GM23338 (cell line): ENCODE measurements at regions not wholly inside any gene's neighbourhood (a gene's known extent, or its start where the extent isn't known, plus 50 kb on each side); places are given as distances from the start of the nearest gene placed in this dataset.

Experiments
- ATAC-seq: fragments of 200-7000 bp; cut with Tn5 transposase; 3 replicates; pipeline ENCODE4 v1.9.1; 2020
- DNase-seq: peaks from one replicate; pipeline ENCODE4 v3.0.0-alpha.2; 2015; ENCODE audit warnings: low spot score
- H2AFZ ChIP-seq: fragments of 200-600 bp; sonication (generic); 2 replicates; pipeline ENCODE4 v1.8.0; 2016; ENCODE audit warnings: antibody characterized with exemption, mild to moderate bottlenecking, moderate library complexity
- H3F3A ChIP-seq: fragments of 200-600 bp; sonication (generic); replicated peaks from 2 replicates; pipeline ENCODE4 v1.8.0; 2017; ENCODE audit warnings: antibody characterized with exemption, mixed run types, low read depth
- H3K27ac ChIP-seq: fragments of 200-600 bp; sonication (generic); 2 replicates; pipeline ENCODE4 v1.6.1; 2016; ENCODE audit warnings: low read depth
- H3K27me3 ChIP-seq: fragments of 200-600 bp; sonication (generic); 2 replicates; pipeline ENCODE4 v1.8.0; 2016; ENCODE audit warnings: mild to moderate bottlenecking, mixed run types, moderate library complexity; ENCODE audit not compliant: insufficient read depth
- H3K36me3 ChIP-seq: fragments of 200-600 bp; sonication (generic); 2 replicates; pipeline ENCODE4 v1.8.0; 2016; ENCODE audit warnings: mild to moderate bottlenecking; ENCODE audit not compliant: insufficient read depth
- H3K4me1 ChIP-seq: fragments of 200-600 bp; sonication (generic); 2 replicates; pipeline ENCODE4 v1.8.0; 2016; ENCODE audit warnings: mild to moderate bottlenecking, moderate library complexity; ENCODE audit not compliant: insufficient read depth
- H3K4me2 ChIP-seq: fragments of 200-600 bp; sonication (generic); 2 replicates; pipeline ENCODE4 v1.7.1; 2017; ENCODE audit warnings: mixed run types
- H3K4me3 ChIP-seq: fragments of 200-600 bp; sonication (generic); 2 replicates; pipeline ENCODE4 v1.6.1; 2016; ENCODE audit warnings: mixed run types
- H3K79me2 ChIP-seq: fragments of 200-600 bp; sonication (generic); replicated peaks from 2 replicates; pipeline ENCODE4 v1.8.0; 2017; ENCODE audit warnings: mild to moderate bottlenecking; ENCODE audit not compliant: insufficient read depth
- H3K9me2 ChIP-seq: fragments of 200-600 bp; sonication (generic); 2 replicates; pipeline ENCODE4 v1.8.0; 2017; ENCODE audit not compliant: insufficient read depth
- H4K20me1 ChIP-seq: fragments of 200-600 bp; sonication (generic); replicated peaks from 2 replicates; pipeline ENCODE4 v1.8.0; 2017; ENCODE audit warnings: mild to moderate bottlenecking; ENCODE audit not compliant: insufficient read depth
- H3K27ac Mint-ChIP-seq: 2 replicates; pipeline ENCODE4 v1.8.0; 2020; ENCODE audit warnings: inconsistent platforms, mild to moderate bottlenecking, moderate library complexity, mixed read lengths
- H3K27me3 Mint-ChIP-seq: 3 replicates; pipeline ENCODE4 v1.8.0; 2022; ENCODE audit warnings: low read depth, mild to moderate bottlenecking, moderate library complexity, mixed read lengths, inconsistent platforms; ENCODE audit not compliant: insufficient read depth, poor library complexity
- H3K36me3 Mint-ChIP-seq: 3 replicates; pipeline ENCODE4 v1.8.0; 2021; ENCODE audit warnings: low read depth, mild to moderate bottlenecking, inconsistent platforms, moderate library complexity, mixed read lengths
- H3K4me1 Mint-ChIP-seq: 3 replicates; pipeline ENCODE4 v1.8.0; 2020; ENCODE audit warnings: mild to moderate bottlenecking, inconsistent platforms, mixed read lengths
- H3K4me3 Mint-ChIP-seq: 3 replicates; pipeline ENCODE4 v1.8.0; 2021; ENCODE audit warnings: moderate library complexity, mild to moderate bottlenecking, inconsistent platforms, mixed read lengths
- H3K9me3 Mint-ChIP-seq: 3 replicates; pipeline ENCODE4 v1.8.0; 2020; ENCODE audit warnings: moderate library complexity, mild to moderate bottlenecking, inconsistent platforms, mixed read lengths
- CREB1 ChIP-seq: fragments of 250-450 bp; sonication (Bioruptor Pico); IDR thresholded peaks from 2 replicates; pipeline ENCODE4 v1.5.0; 2020; ENCODE audit warnings: low read depth, mild to moderate bottlenecking, moderate library complexity
- EZH2 ChIP-seq: fragments of 200-600 bp; sonication (generic); IDR thresholded peaks from one replicate; pipeline ENCODE4 v1.8.0; 2017; ENCODE audit warnings: antibody characterized with exemption, mild to moderate bottlenecking, low read depth; ENCODE audit not compliant: unreplicated experiment
- EZH2phosphoT487 ChIP-seq: fragments of 200-600 bp; sonication (generic); IDR thresholded peaks from one replicate; pipeline ENCODE4 v1.8.1; 2018; ENCODE audit warnings: antibody characterized with exemption; ENCODE audit not compliant: unreplicated experiment
- JUNB ChIP-seq: IDR thresholded peaks from one replicate; pipeline ENCODE4 v1.6.1; 2016; ENCODE audit warnings: antibody characterized with exemption; ENCODE audit not compliant: unreplicated experiment
- NANOG ChIP-seq: IDR thresholded peaks from 2 replicates; pipeline ENCODE4 v1.6.1; 2016; ENCODE audit warnings: antibody characterized with exemption, borderline replicate concordance
- POLR2AphosphoS5 ChIP-seq: IDR thresholded peaks from 2 replicates; pipeline ENCODE4 v1.6.1; 2016; ENCODE audit warnings: antibody characterized with exemption, low read depth
- REST ChIP-seq: IDR thresholded peaks from one replicate; pipeline ENCODE4 v1.6.1; 2018; ENCODE audit warnings: antibody characterized with exemption; ENCODE audit not compliant: unreplicated experiment
- STAT1 ChIP-seq: IDR thresholded peaks from one replicate; pipeline ENCODE4 v1.6.1; 2016; ENCODE audit warnings: antibody characterized with exemption; ENCODE audit not compliant: unreplicated experiment
- ZNF114 ChIP-seq: fragments of 250-450 bp; sonication (Bioruptor Pico); IDR thresholded peaks from 2 replicates; pipeline ENCODE4 v1.5.0; 2020; ENCODE audit warnings: mild to moderate bottlenecking, moderate library complexity
- ZNF331 ChIP-seq: fragments of 250-450 bp; sonication (Bioruptor Pico); IDR thresholded peaks from 2 replicates; pipeline ENCODE4 v1.5.0; 2020; ENCODE audit warnings: low read depth, mild to moderate bottlenecking, moderate library complexity
- ZNF462 ChIP-seq: fragments of 250-450 bp; sonication (Bioruptor Pico); IDR thresholded peaks from 2 replicates; pipeline ENCODE4 v1.5.0; 2020; ENCODE audit warnings: mild to moderate bottlenecking, moderate library complexity
- TF ChIP-seq, protein P1 (sequence below): IDR thresholded peaks from 2 replicates; pipeline ENCODE4 v1.6.1; 2016; ENCODE audit warnings: antibody characterized with exemption

DNA sequence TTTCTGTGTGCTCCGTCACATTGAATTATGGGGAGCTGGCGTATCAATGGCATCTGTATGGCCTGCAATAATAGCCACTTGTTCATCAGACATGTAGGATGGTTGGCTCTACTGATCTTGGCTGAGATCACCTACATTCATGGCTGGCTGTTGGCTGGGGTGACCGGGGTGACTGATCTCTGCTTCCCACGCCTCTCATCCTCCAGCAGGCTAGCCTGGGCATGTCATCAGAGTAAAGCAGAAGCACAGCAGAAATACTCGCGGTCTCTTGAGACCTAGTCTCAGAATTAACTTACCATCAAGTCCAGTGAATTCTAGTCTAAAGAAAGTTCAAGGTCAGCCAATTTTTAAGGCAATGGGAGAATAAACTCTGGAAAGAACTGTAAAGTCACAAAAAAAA, 257.7 kb upstream of the GLI3 start:
- Histone ChIP-seq H3K4me2 (no peak overlapping the region), H3K9me2 (no peaks in the 10 kb centered on the region), H3K4me1 (peaks cover 13% of the 10 kb centered on the region), H3K79me2 (no peaks in the 10 kb centered on the region), H3F3A (no peaks in the 10 kb centered on the region), H3K27ac (no peak overlapping the region), H3K27me3 (peaks cover 18% of the 10 kb centered on the region; the same call in 1 of the 2 replicates), H2AFZ (peak overlapping the region; percentile 99), H4K20me1 (no peaks in the 10 kb centered on the region), H3K4me3 (no peak overlapping the region), H3K36me3 (no peaks in the 10 kb centered on the region)
- TF ChIP-seq ZNF331 (CRISPR knock-in tag) (no peak), POLR2AphosphoS5 (no peak), JUNB (no peak), ZNF114 (no peak), EZH2 (no peak)
- TF ChIP-seq, protein P1, sequence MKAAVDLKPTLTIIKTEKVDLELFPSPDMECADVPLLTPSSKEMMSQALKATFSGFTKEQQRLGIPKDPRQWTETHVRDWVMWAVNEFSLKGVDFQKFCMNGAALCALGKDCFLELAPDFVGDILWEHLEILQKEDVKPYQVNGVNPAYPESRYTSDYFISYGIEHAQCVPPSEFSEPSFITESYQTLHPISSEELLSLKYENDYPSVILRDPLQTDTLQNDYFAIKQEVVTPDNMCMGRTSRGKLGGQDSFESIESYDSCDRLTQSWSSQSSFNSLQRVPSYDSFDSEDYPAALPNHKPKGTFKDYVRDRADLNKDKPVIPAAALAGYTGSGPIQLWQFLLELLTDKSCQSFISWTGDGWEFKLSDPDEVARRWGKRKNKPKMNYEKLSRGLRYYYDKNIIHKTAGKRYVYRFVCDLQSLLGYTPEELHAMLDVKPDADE: no peak
- H3K9me3 Mint-ChIP-seq: no peaks in the 10 kb centered on the region
- peaks cover 19% of the 10 kb centered on the region for H3K4me1 Mint-ChIP-seq
- H3K4me3 Mint-ChIP-seq: no peak overlapping the region
- no peak overlapping the region for H3K27ac Mint-ChIP-seq
- peaks cover 5% of the 10 kb centered on the region for H3K27me3 Mint-ChIP-seq
- no peaks in the 10 kb centered on the region for H3K36me3 Mint-ChIP-seq
- ATAC-seq (no peak), DNase-seq (no peak)

DNA sequence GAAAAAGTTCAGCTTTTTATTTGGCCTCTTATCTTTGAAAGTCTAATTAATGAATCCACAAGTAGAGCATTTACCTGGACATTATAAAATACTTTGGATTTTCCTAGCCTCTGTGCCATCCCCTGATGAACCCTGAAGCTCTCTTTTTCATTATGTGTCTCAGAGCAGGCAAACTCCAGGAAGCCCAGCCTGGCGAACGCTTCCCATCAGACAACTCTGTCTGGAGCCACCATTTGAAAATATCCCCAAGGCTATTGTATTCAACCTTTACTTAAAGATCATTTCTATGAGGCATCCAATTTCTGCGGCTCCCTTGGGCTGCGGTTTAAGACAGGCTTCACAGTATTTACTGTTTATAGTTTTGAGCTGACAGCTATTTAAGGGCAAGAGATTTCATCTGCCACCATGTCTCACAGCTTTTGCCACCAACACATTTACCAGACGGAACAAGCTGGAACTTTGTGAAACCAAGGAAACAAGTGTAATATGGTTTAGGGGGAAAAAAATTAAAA, 257.2 kb upstream of the GLI3 start:
- Mint-ChIP-seq H3K27ac (no peak overlapping the region), H3K4me1 (peaks cover 19% of the 10 kb centered on the region), H3K4me3 (peak overlapping the region; percentile 79), H3K36me3 (no peaks in the 10 kb centered on the region), H3K27me3 (peaks cover 5% of the 10 kb centered on the region), H3K9me3 (no peaks in the 10 kb centered on the region)
- H3K9me2 ChIP-seq: no peaks in the 10 kb centered on the region
- peaks cover 18% of the 10 kb centered on the region; the same call in 1 of the 2 replicates for H3K27me3 ChIP-seq
- no peak overlapping the region for H3K27ac ChIP-seq
- H3F3A ChIP-seq: no peaks in the 10 kb centered on the region
- no peak for DNase-seq
- peak overlapping the region; percentile 89 for H3K4me2 ChIP-seq
- H3K36me3 ChIP-seq: no peaks in the 10 kb centered on the region
- H3K4me3 ChIP-seq: peak overlapping the region; percentile 66
- no peaks in the 10 kb centered on the region for H4K20me1 ChIP-seq
- H3K4me1 ChIP-seq: peaks cover 13% of the 10 kb centered on the region
- ATAC-seq: 0 out of 3 replicates have a peak, but pooled peaks have one; percentile 15
- peak overlapping the region; percentile 99 for H2AFZ ChIP-seq
- no peaks in the 10 kb centered on the region for H3K79me2 ChIP-seq
- TF ChIP-seq EZH2 (no peak), CREB1 (CRISPR knock-in tag) (no peak), REST (no peak), STAT1 (no peak), ZNF114 (no peak), ZNF331 (CRISPR knock-in tag) (no peak), EZH2phosphoT487 (no peak), JUNB (no peak), NANOG (no peak), ZNF462 (CRISPR knock-in tag) (no peak)
